Smooth muscle cell (in vitro differentiated cells): ENCODE measurements at regions not wholly inside any gene's neighbourhood (a gene's known extent, or its start where the extent isn't known, plus 50 kb on each side); places are given as distances from the start of the nearest gene placed in this dataset.

ENCODE experiments used
- DNase-seq: peaks from one replicate; lab custom pipeline; 2025; ENCODE audit not compliant: unreplicated experiment; lab: John Stamatoyannopoulos, UW
- H2AFZ ChIP-seq: fragments of 200-600 bp; sonication (generic); 2 replicates; pipeline ENCODE4 v1.6.0; 2016; ENCODE audit warnings: antibody characterized with exemption, low read depth, mild to moderate bottlenecking
- H3F3A ChIP-seq: fragments of 200-600 bp; sonication (generic); 2 replicates; pipeline ENCODE4 v1.6.0; 2017; ENCODE audit warnings: antibody characterized with exemption, low read depth
- H3K27ac ChIP-seq: fragments of 200-600 bp; sonication (generic); 2 replicates; pipeline ENCODE4 v1.5.1; 2016; ENCODE audit warnings: low read depth, mild to moderate bottlenecking
- H3K27me3 ChIP-seq: fragments of 200-600 bp; sonication (generic); 2 replicates; pipeline ENCODE4 v1.6.1; 2016; ENCODE audit warnings: low read depth, mild to moderate bottlenecking
- H3K36me3 ChIP-seq: fragments of 200-600 bp; sonication (generic); 2 replicates; pipeline ENCODE4 v1.5.1; 2016; ENCODE audit warnings: low read depth
- H3K4me1 ChIP-seq: fragments of 200-600 bp; sonication (generic); 2 replicates; pipeline ENCODE4 v1.5.1; 2016; ENCODE audit warnings: low read depth
- H3K4me2 ChIP-seq: fragments of 200-600 bp; sonication (generic); 2 replicates; pipeline ENCODE4 v1.6.0; 2016; ENCODE audit warnings: mild to moderate bottlenecking
- H3K4me3 ChIP-seq: fragments of 200-600 bp; sonication (generic); 2 replicates; pipeline ENCODE4 v1.5.1; 2016; ENCODE audit warnings: mild to moderate bottlenecking
- H3K79me2 ChIP-seq: fragments of 200-600 bp; sonication (generic); 2 replicates; pipeline ENCODE4 v1.6.0; 2016; ENCODE audit warnings: low read depth, mild to moderate bottlenecking
- H3K9ac ChIP-seq: fragments of 200-600 bp; sonication (generic); 2 replicates; pipeline ENCODE4 v1.6.0; 2016; ENCODE audit warnings: low read depth
- H3K9me3 ChIP-seq: fragments of 200-600 bp; sonication (generic); replicated peaks from 2 replicates; pipeline ENCODE4 v1.5.1; 2016; ENCODE audit warnings: low read depth
- H4K20me1 ChIP-seq: fragments of 200-600 bp; sonication (generic); 2 replicates; pipeline ENCODE4 v1.6.0; 2016; ENCODE audit warnings: low read depth
- WGBS: methylation state at CpG from one replicate; pipeline ENCODE4 v1.1.7; 2016; ENCODE audit warnings: low lambda C conversion rate; 5-methylcytosine and 5-hydroxymethylcytosine counted together
- TF ChIP-seq, protein P1 (sequence below): fragments of 200-600 bp; sonication (generic); IDR thresholded peaks from 2 replicates; pipeline ENCODE4 v1.5.1; 2017; ENCODE audit warnings: borderline replicate concordance, mild to moderate bottlenecking, antibody characterized with exemption; ENCODE audit not compliant: insufficient read depth, poor library complexity, severe bottlenecking

DNA sequence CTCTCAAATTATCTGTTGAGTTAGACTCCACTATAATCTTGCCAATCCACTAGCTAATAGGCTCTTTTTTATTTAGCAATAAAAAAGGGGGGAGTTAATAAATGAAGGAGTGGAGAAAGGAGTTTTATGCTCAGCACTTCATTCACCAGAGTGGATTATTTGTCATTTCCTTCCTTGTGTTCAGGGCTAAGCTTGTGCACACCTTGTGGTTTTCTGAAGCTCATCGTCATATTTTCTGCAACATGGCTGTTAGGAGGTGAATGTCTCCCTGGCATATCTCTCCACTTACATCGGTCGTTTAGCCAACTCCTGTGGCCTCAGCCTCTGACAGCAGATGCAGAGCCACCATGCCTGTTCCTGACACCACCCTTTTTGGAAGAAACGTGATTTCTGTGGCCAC lies 83.9 kb upstream of the MTNR1B start:
- H4K20me1 ChIP-seq, result no peaks in the 10 kb centered on the region
- H3K79me2 ChIP-seq, result no peaks in the 10 kb centered on the region
- H3K36me3 ChIP-seq, result no peaks in the 10 kb centered on the region
- no peaks in the 10 kb centered on the region for H3F3A ChIP-seq
- H3K9me3 ChIP-seq, result no peaks in the 10 kb centered on the region
- H3K27me3 ChIP-seq, result no peaks in the 10 kb centered on the region
- H3K4me3 ChIP-seq, result no peak overlapping the region
- H2AFZ ChIP-seq, result no peak overlapping the region
- no peak overlapping the region for H3K9ac ChIP-seq
- no peaks in the 10 kb centered on the region for H3K4me1 ChIP-seq
- 70% methylated on average over 4 of the region's 4 CpGs for WGBS
- H3K4me2 ChIP-seq, result no peak overlapping the region
- no peak overlapping the region for H3K27ac ChIP-seq
- DNase-seq, result no peak
- TF ChIP-seq, protein P1, sequence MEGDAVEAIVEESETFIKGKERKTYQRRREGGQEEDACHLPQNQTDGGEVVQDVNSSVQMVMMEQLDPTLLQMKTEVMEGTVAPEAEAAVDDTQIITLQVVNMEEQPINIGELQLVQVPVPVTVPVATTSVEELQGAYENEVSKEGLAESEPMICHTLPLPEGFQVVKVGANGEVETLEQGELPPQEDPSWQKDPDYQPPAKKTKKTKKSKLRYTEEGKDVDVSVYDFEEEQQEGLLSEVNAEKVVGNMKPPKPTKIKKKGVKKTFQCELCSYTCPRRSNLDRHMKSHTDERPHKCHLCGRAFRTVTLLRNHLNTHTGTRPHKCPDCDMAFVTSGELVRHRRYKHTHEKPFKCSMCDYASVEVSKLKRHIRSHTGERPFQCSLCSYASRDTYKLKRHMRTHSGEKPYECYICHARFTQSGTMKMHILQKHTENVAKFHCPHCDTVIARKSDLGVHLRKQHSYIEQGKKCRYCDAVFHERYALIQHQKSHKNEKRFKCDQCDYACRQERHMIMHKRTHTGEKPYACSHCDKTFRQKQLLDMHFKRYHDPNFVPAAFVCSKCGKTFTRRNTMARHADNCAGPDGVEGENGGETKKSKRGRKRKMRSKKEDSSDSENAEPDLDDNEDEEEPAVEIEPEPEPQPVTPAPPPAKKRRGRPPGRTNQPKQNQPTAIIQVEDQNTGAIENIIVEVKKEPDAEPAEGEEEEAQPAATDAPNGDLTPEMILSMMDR, result no peak

DNA sequence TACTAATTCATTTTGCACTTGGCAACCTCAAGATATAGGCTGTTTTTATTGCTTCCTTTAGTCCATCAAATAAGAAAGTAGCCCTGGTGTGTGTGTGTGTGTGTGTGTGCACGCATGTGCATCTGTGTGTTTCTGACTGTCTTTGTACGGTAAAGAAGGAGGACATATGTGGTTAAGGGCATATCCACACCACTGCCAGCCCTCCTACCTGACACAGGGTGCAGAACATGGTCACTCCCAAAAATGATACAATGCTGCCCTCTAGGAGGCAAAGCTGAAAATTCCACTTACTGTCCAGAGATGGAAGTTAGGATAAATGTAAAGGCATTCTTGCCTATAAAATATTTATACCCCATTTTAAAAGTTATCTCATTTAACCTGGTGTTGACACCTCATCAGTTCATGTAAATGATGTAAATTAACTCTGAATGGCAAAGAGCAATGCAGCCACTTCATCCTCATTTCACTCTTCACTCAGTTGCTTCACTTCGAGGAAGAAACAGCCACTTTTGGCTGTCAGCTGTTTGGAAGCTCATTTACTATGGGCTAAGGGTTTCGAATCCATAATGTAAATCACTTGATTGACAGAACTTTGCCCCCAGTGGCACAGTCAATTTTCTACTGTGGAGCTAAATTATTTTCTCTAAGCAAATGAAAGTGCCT lies 83.1 kb upstream of the MTNR1B start:
- Histone ChIP-seq H3K79me2 (no peaks in the 10 kb centered on the region), H3K27me3 (no peaks in the 10 kb centered on the region), H3K36me3 (no peaks in the 10 kb centered on the region), H3K4me1 (no peaks in the 10 kb centered on the region), H3K4me3 (no peak overlapping the region), H2AFZ (no peak overlapping the region), H3K9ac (no peak overlapping the region), H3K9me3 (no peaks in the 10 kb centered on the region), H3F3A (no peaks in the 10 kb centered on the region), H3K4me2 (no peak overlapping the region), H4K20me1 (no peaks in the 10 kb centered on the region), H3K27ac (no peak overlapping the region)
- TF ChIP-seq, protein P1, result peak; percentile 87
- no peak for DNase-seq
- 35% methylated on average over 4 of the region's 4 CpGs for WGBS

DNA sequence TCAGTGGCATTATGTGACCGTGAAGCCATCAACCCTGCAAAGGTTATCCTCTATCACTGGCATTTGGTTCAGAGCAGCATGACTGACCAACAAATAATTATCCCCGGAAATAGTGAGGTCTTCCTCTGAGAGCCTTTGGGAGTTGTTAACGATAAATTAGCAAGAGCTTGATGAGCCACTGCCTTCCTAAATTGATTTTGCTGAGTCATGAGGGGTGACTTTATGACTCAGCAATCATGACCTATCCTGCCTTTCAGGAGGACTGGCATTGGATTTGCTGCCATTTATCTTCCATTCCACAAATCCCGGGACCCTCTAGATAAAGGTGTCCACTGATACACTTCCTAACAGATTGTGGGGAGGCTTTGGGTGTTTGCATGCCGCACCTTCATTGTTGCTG lies 80.8 kb upstream of the MTNR1B start:
- Histone ChIP-seq H3K27ac (no peak overlapping the region), H4K20me1 (no peaks in the 10 kb centered on the region), H3K9ac (no peak overlapping the region), H2AFZ (no peak overlapping the region), H3K36me3 (no peaks in the 10 kb centered on the region), H3F3A (peaks cover 7% of the 10 kb centered on the region), H3K27me3 (no peaks in the 10 kb centered on the region), H3K4me2 (no peak overlapping the region), H3K4me1 (peaks cover 6% of the 10 kb centered on the region), H3K4me3 (no peak overlapping the region), H3K79me2 (no peaks in the 10 kb centered on the region), H3K9me3 (no peaks in the 10 kb centered on the region)
- TF ChIP-seq, protein P1, result no peak
- no peak for DNase-seq
- 89% methylated on average over 5 of the region's 5 CpGs for WGBS

DNA sequence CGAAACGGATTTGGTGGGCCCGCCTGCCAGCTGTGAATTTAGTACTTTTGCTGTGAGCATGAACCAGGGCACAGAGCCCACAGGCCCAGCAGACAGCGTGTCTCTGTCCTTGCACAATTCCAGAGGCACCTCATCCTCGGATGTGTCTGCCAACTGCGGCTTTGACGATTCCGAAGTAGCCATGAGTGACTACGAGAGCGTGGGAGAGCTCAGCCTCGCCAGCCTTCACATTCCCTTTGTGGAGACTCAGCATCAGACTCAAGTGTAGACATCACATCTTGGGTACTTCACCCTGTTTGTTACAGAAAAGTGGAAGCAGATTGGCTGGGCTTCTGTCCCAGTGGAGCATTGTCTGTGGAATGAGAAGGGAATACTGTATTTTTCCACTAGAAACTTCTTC lies 78.6 kb upstream of the MTNR1B start:
- Histone ChIP-seq H3K9ac (no peak overlapping the region), H3K9me3 (no peaks in the 10 kb centered on the region), H3K4me3 (no peak overlapping the region), H4K20me1 (no peaks in the 10 kb centered on the region), H3F3A (peaks cover 8% of the 10 kb centered on the region), H3K27ac (no peak overlapping the region), H3K79me2 (no peaks in the 10 kb centered on the region), H3K27me3 (no peaks in the 10 kb centered on the region), H3K4me1 (peaks cover 6% of the 10 kb centered on the region), H3K4me2 (no peak overlapping the region), H3K36me3 (no peaks in the 10 kb centered on the region), H2AFZ (no peak overlapping the region)
- TF ChIP-seq, protein P1, result no peak
- DNase-seq, result no peak
- 97% methylated on average over 11 of the region's 11 CpGs for WGBS
